Esophagus muscularis mucosa (tissue), 3 donors: ENCODE measurements at regions not wholly inside any gene's neighbourhood (a gene's known extent, or its start where the extent isn't known, plus 50 kb on each side); places are given as distances from the start of the nearest gene placed in this dataset.

Experiments used
- CTCF ChIP-seq, 3 experiments: fragments of 200-600 bp in 2 of 3; fragments of 450-650 bp in 1 of 3; sonication (generic) in 2 of 3; IDR thresholded peaks; one replicate each; pipeline ENCODE4 v1.5.1; 2017 to 2019; ENCODE audit warnings: antibody characterized with exemption in 3 of 3, mild to moderate bottlenecking in 2 of 3, moderate library complexity in 1 of 3
- POLR2A ChIP-seq: fragments of 450-650 bp; IDR thresholded peaks from one replicate; pipeline ENCODE4 v1.6.1; 2017; ENCODE audit warnings: antibody characterized with exemption, moderate library complexity, mild to moderate bottlenecking, low read depth

GRCh38 chr4:173827707-173828106 is 297.7 kb upstream of the HAND2 start:
- no peak for TF ChIP-seq POLR2A
- no peak for TF ChIP-seq CTCF (IDR thresholded peaks at IDR 0.05)
